IPS-18c (cell line): ENCODE measurements at regions not wholly inside any gene's neighbourhood (a gene's known extent, or its start where the extent isn't known, plus 50 kb on each side); places are given as distances from the start of the nearest gene placed in this dataset.

Experiments
- H3K4me3 ChIP-seq: 2 replicates; pipeline ENCODE4 v1.7.0; 2013; ENCODE audit warnings: low read depth, mild to moderate bottlenecking, low read length, moderate library complexity; ENCODE audit not compliant: insufficient read depth
- H3K9me3 ChIP-seq: one replicate; pipeline ENCODE4 v1.6.1; 2013; ENCODE audit warnings: mild to moderate bottlenecking, low read length, moderate library complexity; ENCODE audit not compliant: control insufficient read depth, insufficient read depth

GRCh38 chr6:168201799-168202198, 117.8 kb downstream of the DACT2 start:
- H3K4me3 ChIP-seq, result no peak overlapping the region
- no peaks in the 10 kb centered on the region for H3K9me3 ChIP-seq

- Histone ChIP-seq H3K4me3 (no peak overlapping the region), H3K9me3 (no peaks in the 10 kb centered on the region)
Observed at GRCh38 chr6:168201383-168201782, 118.2 kb downstream of the DACT2 start.

- no peak overlapping the region for H3K4me3 ChIP-seq
- no peaks in the 10 kb centered on the region for H3K9me3 ChIP-seq
Observed at GRCh38 chr6:168200571-168201134, 118.9 kb downstream of the DACT2 start.

- no peaks in the 10 kb centered on the region for H3K9me3 ChIP-seq
- H3K4me3 ChIP-seq, result no peak overlapping the region
Observed at GRCh38 chr6:168198302-168199180, 119.5 kb upstream of the FRMD1 start.

GRCh38 chr6:168197636-168198301, 118.8 kb upstream of the FRMD1 start:
- peaks cover 2% of the 10 kb centered on the region for H3K9me3 ChIP-seq
- no peak overlapping the region for H3K4me3 ChIP-seq

GRCh38 chr6:168196881-168197635, 118.0 kb upstream of the FRMD1 start:
- Histone ChIP-seq H3K4me3 (no peak overlapping the region), H3K9me3 (peaks cover 2% of the 10 kb centered on the region)

GRCh38 chr6:168196385-168196860, 117.4 kb upstream of the FRMD1 start:
- no peak overlapping the region for H3K4me3 ChIP-seq
- peaks cover 2% of the 10 kb centered on the region for H3K9me3 ChIP-seq

GRCh38 chr6:168195712-168196111, 116.7 kb upstream of the FRMD1 start:
- H3K9me3 ChIP-seq, result peaks cover 2% of the 10 kb centered on the region
- no peak overlapping the region for H3K4me3 ChIP-seq

- no peak overlapping the region for H3K4me3 ChIP-seq
- H3K9me3 ChIP-seq, result peaks cover 2% of the 10 kb centered on the region
Observed at GRCh38 chr6:168194732-168195567, 115.9 kb upstream of the FRMD1 start.

GRCh38 chr6:168193816-168194721, 115.1 kb upstream of the FRMD1 start:
- Histone ChIP-seq H3K9me3 (peaks cover 2% of the 10 kb centered on the region), H3K4me3 (no peak overlapping the region)

- H3K4me3 ChIP-seq, result no peak overlapping the region
- H3K9me3 ChIP-seq, result peaks cover 2% of the 10 kb centered on the region
Observed at GRCh38 chr6:168192901-168193815, 114.1 kb upstream of the FRMD1 start.

GRCh38 chr6:168192195-168192900, 113.3 kb upstream of the FRMD1 start:
- Histone ChIP-seq H3K4me3 (no peak overlapping the region), H3K9me3 (peaks cover 2% of the 10 kb centered on the region)

- Histone ChIP-seq H3K4me3 (no peak overlapping the region), H3K9me3 (peaks cover 2% of the 10 kb centered on the region)
Observed at GRCh38 chr6:168190646-168191443, 111.8 kb upstream of the FRMD1 start.

GRCh38 chr6:168190014-168190405, 111.0 kb upstream of the FRMD1 start:
- peaks cover 2% of the 10 kb centered on the region for H3K9me3 ChIP-seq
- H3K4me3 ChIP-seq, result no peak overlapping the region
